ENCODE measurements at regions not wholly inside any gene's neighbourhood (a gene's known extent, or its start where the extent isn't known, plus 50 kb on each side); places are given as distances from the start of the nearest gene placed in this dataset.

DNA sequence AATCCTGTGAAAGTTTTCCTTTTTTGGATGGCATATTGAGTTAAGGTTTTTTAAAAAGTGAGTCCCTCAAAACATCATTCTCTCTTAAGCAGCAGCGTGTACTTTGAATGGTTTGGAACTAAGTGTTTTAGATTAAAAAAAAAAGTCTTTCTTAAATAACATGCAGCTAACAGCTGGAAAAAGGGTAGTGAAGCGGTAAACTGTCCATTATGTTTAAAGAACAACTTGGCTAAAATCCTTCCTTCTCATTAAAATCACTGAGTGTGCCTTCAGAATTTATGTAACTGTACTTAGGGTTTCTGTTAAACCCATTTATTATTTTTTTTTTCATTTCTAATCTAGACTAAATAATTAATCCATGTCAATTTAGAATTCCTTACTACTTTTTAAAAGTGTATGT lies 254.2 kb upstream of the ADAMTS5 start:
- no peaks in the 10 kb centered on the region for H3K27me3 ChIP-seq (ENCODE audit: control insufficient read depth, insufficient read depth, low read length)
- DNase-seq (ENCODE audit: low read depth, low spot score): no peak
- no peak overlapping the region for H3K27ac ChIP-seq (ENCODE audit: low read depth, low read length)
- H3K4me3 ChIP-seq (ENCODE audit: low read depth, low read length): no peak overlapping the region
- TF ChIP-seq, protein P1, sequence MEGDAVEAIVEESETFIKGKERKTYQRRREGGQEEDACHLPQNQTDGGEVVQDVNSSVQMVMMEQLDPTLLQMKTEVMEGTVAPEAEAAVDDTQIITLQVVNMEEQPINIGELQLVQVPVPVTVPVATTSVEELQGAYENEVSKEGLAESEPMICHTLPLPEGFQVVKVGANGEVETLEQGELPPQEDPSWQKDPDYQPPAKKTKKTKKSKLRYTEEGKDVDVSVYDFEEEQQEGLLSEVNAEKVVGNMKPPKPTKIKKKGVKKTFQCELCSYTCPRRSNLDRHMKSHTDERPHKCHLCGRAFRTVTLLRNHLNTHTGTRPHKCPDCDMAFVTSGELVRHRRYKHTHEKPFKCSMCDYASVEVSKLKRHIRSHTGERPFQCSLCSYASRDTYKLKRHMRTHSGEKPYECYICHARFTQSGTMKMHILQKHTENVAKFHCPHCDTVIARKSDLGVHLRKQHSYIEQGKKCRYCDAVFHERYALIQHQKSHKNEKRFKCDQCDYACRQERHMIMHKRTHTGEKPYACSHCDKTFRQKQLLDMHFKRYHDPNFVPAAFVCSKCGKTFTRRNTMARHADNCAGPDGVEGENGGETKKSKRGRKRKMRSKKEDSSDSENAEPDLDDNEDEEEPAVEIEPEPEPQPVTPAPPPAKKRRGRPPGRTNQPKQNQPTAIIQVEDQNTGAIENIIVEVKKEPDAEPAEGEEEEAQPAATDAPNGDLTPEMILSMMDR (IDR thresholded peaks at IDR 0.05; ENCODE audit: low read depth, low read length): no peak
- ChIA-PET POLR2A (no interaction called here), CTCF (interaction anchor here (1.0 kb wide), 1 partner anchor 259 kb away, joined by 3 read pairs; no protein-coding TSS in a partner anchor)
- H3K9me3 ChIP-seq (ENCODE audit: control insufficient read depth, insufficient read depth, low read length): no peaks in the 10 kb centered on the region

DNA sequence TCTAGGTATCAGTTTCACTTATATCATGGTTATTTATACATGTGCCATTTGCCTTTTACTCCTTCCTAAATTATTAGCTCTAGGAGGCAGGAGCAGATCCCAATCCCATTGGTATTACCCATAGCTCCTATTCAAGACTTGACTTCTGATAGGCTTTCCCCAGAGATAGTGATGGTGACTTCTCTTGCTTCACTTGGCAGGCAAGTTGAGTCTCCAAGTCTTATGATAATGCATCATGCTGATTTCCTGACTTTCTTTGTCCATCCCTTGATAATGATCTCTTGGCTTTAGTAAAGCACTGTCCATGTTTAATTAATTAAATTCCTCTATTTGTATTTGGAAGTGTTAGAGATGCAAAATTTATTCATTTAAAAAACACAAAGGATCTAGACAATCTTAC lies 253.5 kb upstream of the ADAMTS5 start:
- Histone ChIP-seq H3K27ac (ENCODE audit: low read depth, low read length) (no peak overlapping the region), H3K4me3 (ENCODE audit: low read depth, low read length) (no peak overlapping the region), H3K27me3 (ENCODE audit: control insufficient read depth, insufficient read depth, low read length) (no peaks in the 10 kb centered on the region), H3K9me3 (ENCODE audit: control insufficient read depth, insufficient read depth, low read length) (no peaks in the 10 kb centered on the region)
- TF ChIP-seq, protein P1 (IDR thresholded peaks at IDR 0.05; ENCODE audit: low read depth, low read length): no peak
- ChIA-PET POLR2A (no interaction called here), CTCF (interaction anchor here (1.0 kb wide), 1 partner anchor 258 kb away, joined by 3 read pairs; no protein-coding TSS in a partner anchor)
- no peak for DNase-seq (ENCODE audit: low read depth, low spot score)

DNA sequence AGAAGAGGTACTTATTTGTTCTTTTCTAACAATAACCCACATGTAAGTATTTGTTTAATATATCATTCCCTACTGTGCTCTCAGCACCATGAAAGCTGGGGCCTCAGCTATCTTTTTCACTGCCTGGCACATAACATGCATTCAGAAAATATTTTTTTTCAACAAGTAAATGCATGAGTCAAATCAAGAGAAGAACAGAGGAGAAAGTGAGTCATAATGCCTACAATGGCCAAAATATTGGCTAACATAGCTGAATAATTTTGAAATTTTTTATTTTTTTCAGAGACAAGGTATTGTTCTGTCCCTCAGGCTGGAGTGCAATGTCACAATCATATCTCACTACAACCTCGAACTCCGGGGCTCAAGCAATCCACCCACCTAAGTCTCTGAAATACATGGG lies 252.2 kb upstream of the ADAMTS5 start:
- no peak for DNase-seq (ENCODE audit: low read depth, low spot score)
- no peak overlapping the region for H3K4me3 ChIP-seq (ENCODE audit: low read depth, low read length)
- POLR2A ChIA-PET: no interaction called here
- TF ChIP-seq, protein P1 (IDR thresholded peaks at IDR 0.05; ENCODE audit: low read depth, low read length): no peak
- H3K27ac ChIP-seq (ENCODE audit: low read depth, low read length): no peak overlapping the region
- CTCF ChIA-PET: interaction anchor here (1.5 kb wide), 1 partner anchor 337 kb away, joined by 4 read pairs; no protein-coding TSS in a partner anchor
- no peaks in the 10 kb centered on the region for H3K9me3 ChIP-seq (ENCODE audit: control insufficient read depth, insufficient read depth, low read length)
- H3K27me3 ChIP-seq (ENCODE audit: control insufficient read depth, insufficient read depth, low read length): no peaks in the 10 kb centered on the region

DNA sequence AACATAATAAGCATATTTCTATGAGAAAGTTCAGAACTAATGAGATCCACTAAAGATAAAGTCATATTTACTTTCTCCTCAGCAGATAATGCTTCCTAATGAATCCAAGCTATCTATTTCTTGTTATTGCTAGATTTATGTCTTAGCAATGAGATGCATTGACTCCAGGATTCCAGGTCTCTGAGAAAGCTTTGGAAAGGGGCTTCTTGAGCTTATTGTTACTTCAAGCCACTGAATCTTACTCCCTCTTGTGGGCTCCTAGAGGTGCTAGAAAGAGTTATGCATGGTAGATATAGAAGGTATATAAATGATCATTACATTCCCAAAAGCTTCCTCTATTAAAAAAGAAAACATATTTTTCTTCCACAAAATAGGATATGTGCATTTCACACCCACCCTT lies 246.4 kb upstream of the ADAMTS5 start:
- Histone ChIP-seq H3K9me3 (ENCODE audit: control insufficient read depth, insufficient read depth, low read length) (peaks cover under 1% of the 10 kb centered on the region; the same call in 1 of the 2 replicates), H3K4me3 (ENCODE audit: low read depth, low read length) (no peak overlapping the region), H3K27ac (ENCODE audit: low read depth, low read length) (no peak overlapping the region), H3K27me3 (ENCODE audit: control insufficient read depth, insufficient read depth, low read length) (no peaks in the 10 kb centered on the region)
- TF ChIP-seq, protein P1 (IDR thresholded peaks at IDR 0.05; ENCODE audit: low read depth, low read length): peak; percentile 56
- ChIA-PET POLR2A (no interaction called here), CTCF (interaction anchor here (0.6 to 2.5 kb wide), 11 partner anchors 10 to 1532 kb away, joined by 3 to 7 read pairs (median 3); partner anchors contain the start of gene ADAMTS5)
- DNase-seq (ENCODE audit: low read depth, low spot score): no peak

DNA sequence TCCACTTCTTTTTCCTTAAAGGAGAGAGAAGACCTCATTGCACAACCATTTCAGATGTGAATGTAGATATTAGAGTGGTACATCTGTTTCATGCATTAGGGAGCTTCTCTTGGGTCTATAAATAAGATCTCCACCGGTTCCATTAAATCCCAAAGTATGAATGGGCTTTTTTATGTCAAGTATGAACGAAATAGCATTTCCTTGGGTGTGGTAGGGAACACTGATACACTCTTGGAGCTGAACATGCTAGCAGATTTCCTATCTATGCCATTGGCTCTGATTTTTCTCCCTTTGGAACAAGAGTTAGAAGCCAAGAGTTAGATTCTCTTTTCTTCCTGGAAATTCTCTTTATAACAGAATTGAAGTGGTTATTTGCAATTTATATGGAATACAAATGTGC lies 245.6 kb upstream of the ADAMTS5 start:
- H3K4me3 ChIP-seq (ENCODE audit: low read depth, low read length): no peak overlapping the region
- no peak for DNase-seq (ENCODE audit: low read depth, low spot score)
- TF ChIP-seq, protein P1 (IDR thresholded peaks at IDR 0.05; ENCODE audit: low read depth, low read length): no peak
- no peak overlapping the region for H3K27ac ChIP-seq (ENCODE audit: low read depth, low read length)
- no peaks in the 10 kb centered on the region for H3K27me3 ChIP-seq (ENCODE audit: control insufficient read depth, insufficient read depth, low read length)
- ChIA-PET POLR2A (no interaction called here), CTCF (interaction anchor here (0.8 to 2.5 kb wide), 5 partner anchors 9 to 353 kb away, joined by 3 to 7 read pairs (median 3); no protein-coding TSS in a partner anchor)
- peaks cover 3% of the 10 kb centered on the region; the same call in 1 of the 2 replicates for H3K9me3 ChIP-seq (ENCODE audit: control insufficient read depth, insufficient read depth, low read length)
